Lung (tissue), 11 donors: ENCODE measurements at regions not wholly inside any gene's neighbourhood (a gene's known extent, or its start where the extent isn't known, plus 50 kb on each side); places are given as distances from the start of the nearest gene placed in this dataset.

Experiments
- ATAC-seq: fragments of 200-7000 bp; cut with Tn5 transposase; one replicate; pipeline ENCODE4 v1.9.1; 2020; ENCODE audit warnings: moderate number of reproducible peaks; ENCODE audit not compliant: insufficient read depth, low FRiP score
- DNase-seq, 3 donors: peaks; one replicate each; pipeline ENCODE4 v3.0.0-alpha.2; 2013 to 2017
- H3K27ac ChIP-seq, 2 donors: one replicate each; pipeline ENCODE4 v1.5.1; 2013; ENCODE audit warnings: mild to moderate bottlenecking in 2 of 2, moderate library complexity in 2 of 2, control low read depth in 1 of 2, inconsistent platforms in 1 of 2, low read depth in 1 of 2, low read length in 1 of 2
- H3K27me3 ChIP-seq, 3 donors: one replicate each; pipeline ENCODE4 v1.5.1; 2013; ENCODE audit warnings: low read length in 2 of 3; ENCODE audit not compliant: control insufficient read depth in 3 of 3, insufficient read depth in 3 of 3
- H3K36me3 ChIP-seq, 4 donors: one replicate each; pipeline ENCODE4 v1.5.1; 2013; ENCODE audit warnings: low read length in 4 of 4, mild to moderate bottlenecking in 1 of 4, moderate library complexity in 1 of 4; ENCODE audit not compliant: control insufficient read depth in 4 of 4, insufficient read depth in 4 of 4
- H3K4me1 ChIP-seq, 5 donors: one replicate each; pipeline ENCODE4 v1.5.1; 2013; ENCODE audit warnings: low read length in 5 of 5, mild to moderate bottlenecking in 2 of 5, moderate library complexity in 1 of 5; ENCODE audit not compliant: control insufficient read depth in 5 of 5, insufficient read depth in 5 of 5
- H3K4me3 ChIP-seq: one replicate; pipeline ENCODE4 v1.5.1; 2013; ENCODE audit warnings: mild to moderate bottlenecking, control low read depth, moderate library complexity
- H3K9ac ChIP-seq, 2 donors: one replicate each; pipeline ENCODE4 v1.5.1; 2013; ENCODE audit warnings: low read length in 2 of 2, control low read depth in 1 of 2; ENCODE audit not compliant: insufficient read depth in 1 of 2
- H3K9me3 ChIP-seq, 4 donors: one replicate each; pipeline ENCODE4 v1.5.1; 2013; ENCODE audit warnings: low read length in 3 of 4, mild to moderate bottlenecking in 1 of 4, moderate library complexity in 1 of 4; ENCODE audit not compliant: control insufficient read depth in 4 of 4, insufficient read depth in 3 of 4
- CTCF ChIP-seq: IDR thresholded peaks from 2 replicates; pipeline ENCODE4 v1.5.1; 2012; ENCODE audit warnings: mild to moderate bottlenecking; ENCODE audit errors: control extremely low read depth, extremely low read depth
- WGBS, 2 donors: extraction: QIAGEN DNeasy Blood & Tissue Kit; methylation state at CpG; one replicate each; pipeline ENCODE4 v1.1.7; 2013; 5-methylcytosine and 5-hydroxymethylcytosine counted together
- donor health status: control.
- donor health status: control.
- donor health status: Bipolar disorder and iron deficiency.
- donor health status: healthy.
- donor health status: DM: yes; HTN: yes; CAD: no.

- 35 to 37% methylated on average over 3 of the region's 3 CpGs for WGBS, 2 donors
Measured at GRCh38 chr3:184489268-184489841, 72.2 kb upstream of the EPHB3 start.

GRCh38 chr3:184491011-184491576 lies 70.5 kb upstream of the EPHB3 start:
- H3K9me3 ChIP-seq, result peaks cover 0 to 2% (median 0%) of the 10 kb centered on the region in 4 donors
- no peak overlapping the region for H3K9ac ChIP-seq
- no peaks in the 10 kb centered on the region for H3K36me3 ChIP-seq
- H3K27ac ChIP-seq, result peak overlapping the region in 1 of 2 donors; percentile 69
- no peak for DNase-seq
- peak overlapping the region; percentile 9 for H3K4me3 ChIP-seq
- WGBS, 2 donors, result 38 to 57% methylated on average over 31 of the region's 31 CpGs
- ATAC-seq, result peak; percentile 84
- H3K4me1 ChIP-seq, result peaks cover 0 to 5% (median 0%) of the 10 kb centered on the region in 5 donors
- TF ChIP-seq CTCF, result no peak
- H3K27me3 ChIP-seq, result peaks cover 0 to 60% (median 59%) of the 10 kb centered on the region in 3 donors

More at GRCh38 chr3:184489268-184489841, 72.2 kb upstream of the EPHB3 start:
- no peak overlapping the region for H3K9ac ChIP-seq
- ATAC-seq (no peak), DNase-seq (no peak)
- no peak for TF ChIP-seq CTCF
- peaks cover 0 to 2% (median 0%) of the 10 kb centered on the region in 4 donors for H3K9me3 ChIP-seq
- no peak overlapping the region for H3K4me3 ChIP-seq
- H3K4me1 ChIP-seq, result peaks cover 0 to 5% (median 0%) of the 10 kb centered on the region in 5 donors
- H3K27me3 ChIP-seq, result peaks cover 0 to 57% (median 56%) of the 10 kb centered on the region in 3 donors
- no peak overlapping the region for H3K27ac ChIP-seq
- no peaks in the 10 kb centered on the region for H3K36me3 ChIP-seq

- H3K9me3 ChIP-seq, result peaks cover 0 to 2% (median 0%) of the 10 kb centered on the region in 4 donors
- H3K27ac ChIP-seq, result no peak overlapping the region
- no peak for TF ChIP-seq CTCF
- DNase-seq, result peak in 2 of 3 donors; percentile 41 to 54
- no peak overlapping the region for H3K9ac ChIP-seq
- peaks cover 0 to 5% (median 0%) of the 10 kb centered on the region in 5 donors for H3K4me1 ChIP-seq
- H3K36me3 ChIP-seq, result no peaks in the 10 kb centered on the region
- no peak overlapping the region for H3K4me3 ChIP-seq
- peaks cover 0 to 63% (median 59%) of the 10 kb centered on the region in 3 donors for H3K27me3 ChIP-seq
- ATAC-seq, result peak; percentile 43
- 19 to 22% methylated on average over 34 of the region's 34 CpGs for WGBS, 2 donors
Measured at GRCh38 chr3:184491867-184492615, 69.5 kb upstream of the EPHB3 start.
